Stimulated activated CD4-positive, alpha-beta T cell treated with anti-CD3 and anti-CD28 coated beads, Interleukin-4, amount 100 ng/mL, for 1 hour (primary cell): ENCODE measurements at regions not wholly inside any gene's neighbourhood (a gene's known extent, or its start where the extent isn't known, plus 50 kb on each side); places are given as distances from the start of the nearest gene placed in this dataset.
"Not testable (repeated sequence)": the region's sequence is repeated elsewhere in the genome, so short reads cannot be mapped to it uniquely, and the experiment has no call there.

Source experiments
- DNase-seq: peaks from one replicate; pipeline ENCODE4 v3.0.0-alpha.2; 2020

DNA sequence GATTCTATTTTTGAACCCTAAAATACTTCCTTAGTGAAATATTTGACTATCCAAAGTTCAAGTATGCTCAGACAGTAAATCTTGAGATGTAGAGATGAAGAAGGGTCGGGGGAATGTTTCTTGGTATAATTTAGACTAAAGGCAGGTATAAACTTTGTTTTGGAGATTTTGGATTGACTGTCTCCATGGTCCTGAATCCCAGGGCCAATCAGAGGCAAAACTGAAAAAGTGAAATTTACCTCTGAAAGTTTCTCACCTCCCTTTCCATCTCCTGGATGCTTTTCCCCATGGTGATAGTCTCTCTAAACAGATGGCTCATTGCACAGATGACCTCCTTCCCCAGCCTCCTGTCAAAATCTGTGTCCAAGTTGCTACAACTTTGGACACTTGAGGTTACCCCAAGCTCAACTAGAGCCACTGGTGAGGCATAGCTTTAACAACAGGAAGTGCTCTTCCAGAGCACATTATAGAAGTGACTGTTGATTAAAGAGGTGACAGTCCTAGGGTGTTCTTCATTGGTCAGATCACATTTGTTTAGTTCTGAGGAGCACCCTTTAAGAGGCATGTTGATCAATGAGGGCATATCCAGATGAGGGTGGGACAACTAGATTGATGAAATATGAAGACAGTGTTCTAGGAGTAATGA, 128.4 kb downstream of the AKAP11 start:
- no peak for DNase-seq

- no peak for DNase-seq
Observed at GRCh38 chr13:42401376-42401775, 129.4 kb downstream of the AKAP11 start.

DNA sequence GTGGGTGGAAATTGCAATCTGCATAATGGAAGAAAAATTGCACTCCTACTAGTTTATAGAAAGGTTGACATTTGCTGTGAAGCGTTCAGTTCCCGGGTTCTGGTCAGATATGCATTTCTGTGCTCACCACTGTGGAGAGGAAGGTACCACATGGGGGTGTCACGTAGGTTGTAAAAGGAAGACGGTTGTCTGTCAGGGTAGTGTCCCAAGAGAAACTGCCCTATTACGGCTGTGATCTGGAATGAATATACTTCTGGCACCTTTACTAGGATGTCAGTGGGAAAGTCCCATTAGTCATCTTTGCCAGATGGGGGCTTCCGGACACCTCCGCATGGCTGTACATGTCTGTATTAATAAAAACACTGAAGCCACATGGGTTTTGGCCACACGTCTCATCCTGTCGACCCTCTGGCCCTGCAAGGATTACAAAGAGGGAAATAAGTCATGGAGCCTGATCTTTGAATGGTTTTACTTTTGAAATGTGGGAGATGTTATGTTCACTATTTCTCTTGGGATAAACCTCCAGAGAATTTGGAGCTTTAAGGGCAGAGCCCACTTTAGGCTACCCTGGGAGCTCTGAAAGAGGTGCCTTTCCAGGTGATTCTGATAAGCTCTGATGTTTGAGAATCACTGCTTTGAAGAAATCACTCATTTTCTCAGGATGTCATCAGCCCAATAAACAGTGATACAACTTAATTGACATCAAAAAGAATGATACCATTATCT, 133.9 kb downstream of the AKAP11 start:
- peak; percentile 59 for DNase-seq

- DNase-seq, result no peak
Observed at GRCh38 chr13:42409075-42409474, 137.1 kb downstream of the AKAP11 start.

- DNase-seq, result no peak
Observed at GRCh38 chr13:42409551-42409950, 137.6 kb downstream of the AKAP11 start.

DNA sequence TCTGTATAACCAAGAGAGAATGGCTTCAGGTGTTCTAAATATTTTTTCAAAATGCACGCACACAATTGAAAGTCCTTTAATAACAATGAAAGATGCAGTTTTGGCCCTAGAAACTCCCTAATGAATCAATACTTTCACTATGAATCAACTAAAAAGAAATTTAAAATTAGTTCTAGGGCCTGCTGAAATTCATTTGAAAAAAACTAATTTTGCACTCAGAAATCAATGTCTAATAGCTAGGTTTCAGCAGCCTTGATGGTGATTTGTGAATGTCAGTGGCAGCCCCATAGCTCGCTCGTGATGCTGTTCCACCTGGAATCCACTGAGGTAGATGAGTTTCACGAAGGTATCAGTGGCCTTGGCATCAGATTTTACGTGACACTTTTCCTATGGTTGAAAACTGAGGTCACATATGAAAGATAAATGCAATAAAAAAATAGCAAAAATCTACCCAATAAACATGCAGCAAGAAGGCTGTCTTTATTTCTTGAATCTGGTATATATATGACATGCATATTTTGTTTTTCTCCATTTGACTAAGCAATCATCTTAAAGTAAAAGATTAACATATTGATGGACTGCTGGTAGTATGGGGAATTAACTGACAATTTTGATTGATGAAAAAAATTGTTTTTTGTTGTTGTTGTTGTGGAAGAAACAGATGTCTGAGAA, 141.0 kb downstream of the AKAP11 start:
- DNase-seq, result no peak

- DNase-seq, result no peak
Observed at GRCh38 chr13:42413484-42413815, 141.5 kb downstream of the AKAP11 start.

- DNase-seq, result no peak
Observed at GRCh38 chr13:42417626-42418025, 145.7 kb downstream of the AKAP11 start.

DNA sequence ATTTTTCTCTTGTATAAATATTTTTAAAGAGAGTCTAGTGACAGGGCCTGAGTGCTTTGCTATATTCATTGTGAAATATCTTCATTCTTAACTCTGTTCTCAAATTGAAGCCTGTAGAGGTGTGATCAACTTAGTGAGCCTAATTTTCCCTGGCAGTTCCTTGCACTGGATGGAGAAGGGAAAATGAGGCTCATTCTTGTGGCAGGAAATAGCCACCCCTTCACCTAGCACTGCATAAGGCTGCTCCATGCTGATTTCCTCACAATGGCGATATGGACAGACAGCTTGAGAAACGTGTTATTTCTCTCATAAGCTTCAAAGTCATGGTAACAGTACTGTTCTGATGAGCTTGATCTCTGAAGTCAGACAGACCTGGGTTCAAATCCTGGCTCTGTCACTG, 146.2 kb downstream of the AKAP11 start:
- DNase-seq, result no peak

DNA sequence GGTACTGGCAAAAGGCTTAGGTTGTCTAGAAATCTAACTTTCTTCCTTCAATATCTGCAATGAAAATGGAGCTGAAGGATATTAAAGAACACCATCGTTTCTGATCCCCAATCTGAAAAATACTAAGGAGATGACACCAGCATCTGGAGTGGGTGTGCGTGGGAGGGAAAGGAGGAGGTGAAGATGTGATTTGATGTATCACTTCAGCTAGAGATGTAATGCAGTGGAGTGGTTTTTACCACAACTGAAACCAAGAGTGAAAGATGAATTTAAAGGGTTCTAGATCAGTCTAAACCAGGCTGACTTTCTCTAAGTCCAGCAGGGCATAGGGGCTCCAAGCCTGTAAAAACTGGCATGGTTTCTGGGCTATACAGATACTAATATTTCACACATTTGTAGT, 148.4 kb downstream of the AKAP11 start:
- DNase-seq, result peak; percentile 64

DNA sequence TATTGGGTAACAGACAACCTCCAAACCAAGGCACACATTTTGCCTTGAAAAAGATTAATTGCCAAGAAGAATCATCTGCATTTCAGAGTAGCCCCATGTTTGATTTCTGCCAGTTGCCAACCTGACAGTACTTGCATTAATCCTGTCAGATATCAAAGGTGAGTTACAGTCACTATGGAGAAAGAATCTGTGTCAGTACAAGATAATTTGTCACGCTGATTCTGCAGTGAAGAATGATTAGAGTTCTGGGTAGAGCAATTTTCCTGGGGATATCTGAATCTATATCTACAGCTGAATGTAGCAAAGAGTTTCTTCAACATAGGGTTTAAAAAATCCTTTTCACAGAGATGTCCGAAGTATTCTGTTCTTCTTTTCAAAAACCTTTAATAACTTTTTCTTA, 150.7 kb downstream of the AKAP11 start:
- DNase-seq, result no peak

DNA sequence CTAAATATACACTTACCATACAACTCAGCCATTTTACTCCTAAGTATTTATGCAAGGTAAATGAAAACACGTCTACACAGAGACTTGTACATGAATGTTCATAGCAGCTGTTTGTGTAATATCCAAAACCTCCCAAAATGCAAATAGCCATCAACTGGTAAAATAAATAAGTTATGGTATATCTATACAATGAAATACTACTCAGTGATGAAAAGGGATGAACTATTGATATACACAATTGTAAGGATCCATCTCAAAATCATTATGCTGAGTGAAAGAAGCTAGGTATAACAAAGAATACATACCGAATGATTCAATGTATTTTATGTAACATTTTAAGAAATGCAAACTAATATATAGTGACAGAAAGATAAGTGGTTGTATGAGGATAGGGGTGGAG, 149.8 kb upstream of the TNFSF11 start:
- DNase-seq, result no peak

DNA sequence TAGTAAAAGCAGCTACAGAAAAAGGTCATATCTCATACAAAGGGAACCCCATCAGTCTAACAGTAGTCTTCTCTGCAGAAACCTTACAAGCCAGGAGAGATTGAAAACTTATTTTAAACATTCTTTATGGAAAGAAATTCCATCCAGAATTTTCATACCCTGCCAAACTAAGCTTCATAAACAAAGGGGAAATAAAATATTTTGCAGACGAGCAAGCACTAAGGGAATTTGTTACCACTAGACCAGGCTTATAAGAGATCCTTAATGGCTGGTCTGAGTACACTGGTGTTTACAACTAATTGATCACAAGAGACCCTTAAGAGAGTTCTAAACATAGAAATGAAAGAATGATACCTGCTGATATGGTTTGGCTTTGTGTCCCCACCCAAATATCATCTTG, 128.6 kb upstream of the TNFSF11 start:
- DNase-seq, result no peak

GRCh38 chr13:42446597-42446996, 127.4 kb upstream of the TNFSF11 start:
- not testable (repeated sequence) for DNase-seq

DNA sequence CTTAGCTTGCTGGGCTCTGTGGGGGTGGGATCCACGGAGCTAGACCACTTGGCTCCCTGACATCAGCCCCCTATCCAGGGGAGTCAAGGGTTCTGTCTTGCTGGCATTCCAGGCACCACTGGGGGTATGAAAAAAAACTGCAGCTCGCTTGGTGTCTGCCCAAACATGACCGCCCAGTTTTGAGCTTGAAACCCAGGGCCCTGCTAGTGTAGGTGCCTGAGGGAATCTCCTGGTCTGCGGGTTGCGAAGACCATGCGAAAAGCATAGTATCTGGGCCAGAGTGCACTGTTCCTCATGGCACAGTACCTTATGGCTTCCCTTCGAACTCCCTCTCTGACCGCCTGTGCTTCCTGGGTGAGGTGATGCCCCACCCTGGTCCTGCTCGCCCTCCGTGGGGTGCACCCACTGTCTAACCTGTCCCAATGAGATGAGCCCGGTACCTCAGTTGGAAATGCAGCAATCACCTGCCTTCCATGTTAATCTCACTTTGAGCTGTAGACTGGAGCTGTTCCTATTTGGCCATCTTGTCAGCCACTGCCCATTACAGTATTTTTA, 120.8 kb upstream of the TNFSF11 start:
- no peak for DNase-seq

DNA sequence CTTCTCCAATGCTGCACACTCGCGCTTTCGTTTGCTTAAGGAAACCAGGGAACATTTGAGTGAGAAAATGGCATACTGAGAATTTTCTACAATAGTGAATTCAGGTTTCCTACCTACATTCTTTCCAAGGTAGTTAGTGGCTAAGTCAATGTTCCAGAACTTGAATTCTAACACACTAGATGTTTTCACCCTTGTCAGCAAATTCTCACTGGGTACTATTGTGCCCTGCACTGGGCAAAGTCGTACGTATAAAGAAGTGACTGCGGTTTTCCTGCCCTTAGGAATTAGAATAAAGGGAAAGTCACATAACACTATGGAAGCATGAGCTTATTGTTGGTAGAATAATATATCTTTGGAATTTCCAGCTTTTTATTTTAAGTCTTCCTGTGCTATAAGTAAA, 119.2 kb upstream of the TNFSF11 start:
- no peak for DNase-seq

GRCh38 chr13:42458193-42458592, 115.8 kb upstream of the TNFSF11 start:
- no peak for DNase-seq

DNA sequence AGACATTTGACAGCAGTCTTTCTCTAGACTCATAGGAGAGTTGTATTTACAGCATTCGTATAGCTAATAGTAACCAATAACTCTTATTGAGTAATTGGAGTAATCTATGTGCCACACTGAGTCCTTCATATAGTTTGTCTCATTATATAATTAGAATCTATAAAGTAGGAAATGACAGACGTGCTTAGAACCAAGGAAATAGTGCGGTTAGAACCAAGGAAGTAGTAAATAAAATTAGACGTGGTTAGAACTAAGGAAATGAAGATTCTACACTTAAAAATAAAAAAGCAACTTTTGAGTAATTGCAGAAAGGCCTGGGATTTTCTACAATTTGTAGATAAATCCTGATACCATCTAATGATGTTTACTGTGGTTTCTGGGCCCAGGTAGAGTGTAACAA, 107.8 kb upstream of the TNFSF11 start:
- DNase-seq, result no peak

DNA sequence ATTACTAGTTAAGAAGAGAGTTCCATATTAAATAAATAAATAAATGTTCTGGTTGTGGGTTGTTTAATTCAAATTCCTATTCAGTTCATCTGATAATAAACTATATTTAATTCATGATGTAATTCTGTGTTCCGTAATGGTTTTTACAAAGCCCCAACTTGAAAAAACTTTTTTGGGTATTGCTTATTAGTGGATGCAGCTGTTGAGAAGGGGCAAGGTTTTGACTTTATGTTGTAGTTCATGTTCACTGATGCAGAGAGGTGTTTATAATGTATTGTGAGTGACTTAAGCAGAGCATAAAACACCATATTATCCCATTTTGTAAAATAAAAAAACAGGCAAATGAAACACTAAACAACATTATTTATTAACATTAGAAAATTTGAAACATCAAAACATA, 107.3 kb upstream of the TNFSF11 start:
- no peak for DNase-seq

DNA sequence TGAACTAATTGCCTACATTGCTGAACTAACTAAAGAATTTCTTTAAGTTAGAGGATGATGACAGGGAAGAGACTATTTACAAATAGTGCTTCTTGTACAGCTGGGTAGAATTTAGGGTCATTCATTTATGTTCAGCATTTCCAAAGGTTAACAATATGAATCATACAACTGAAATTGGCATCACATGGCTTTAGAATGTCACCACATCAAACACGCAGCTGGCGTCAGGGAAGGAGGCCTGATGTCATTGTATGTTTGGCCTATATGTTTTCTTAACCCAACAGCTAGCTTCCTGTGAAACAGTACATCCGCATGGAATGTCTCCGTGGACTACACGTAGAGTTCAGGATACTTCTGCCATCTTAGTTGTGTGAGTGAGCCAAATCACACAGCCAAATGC, 99.0 kb upstream of the TNFSF11 start:
- no peak for DNase-seq

- no peak for DNase-seq
Observed at GRCh38 chr13:42477596-42478190, 96.3 kb upstream of the TNFSF11 start.

GRCh38 chr13:42478531-42479156, 95.3 kb upstream of the TNFSF11 start:
- no peak for DNase-seq

- no peak for DNase-seq
Observed at GRCh38 chr13:42484386-42484785, 89.6 kb upstream of the TNFSF11 start.
